SH-SY5Y (cell line): ENCODE measurements at regions not wholly inside any gene's neighbourhood (a gene's known extent, or its start where the extent isn't known, plus 50 kb on each side); places are given as distances from the start of the nearest gene placed in this dataset.

Experiments
- GATA2 ChIP-seq: IDR thresholded peaks from 2 replicates; pipeline ENCODE4 v1.6.1; 2011; ENCODE audit warnings: mild to moderate bottlenecking, low read depth, low read length
- GATA3 ChIP-seq: IDR thresholded peaks from 2 replicates; pipeline ENCODE4 v1.6.1; 2011; ENCODE audit warnings: low read depth, mild to moderate bottlenecking, low read length, moderate library complexity

DNA sequence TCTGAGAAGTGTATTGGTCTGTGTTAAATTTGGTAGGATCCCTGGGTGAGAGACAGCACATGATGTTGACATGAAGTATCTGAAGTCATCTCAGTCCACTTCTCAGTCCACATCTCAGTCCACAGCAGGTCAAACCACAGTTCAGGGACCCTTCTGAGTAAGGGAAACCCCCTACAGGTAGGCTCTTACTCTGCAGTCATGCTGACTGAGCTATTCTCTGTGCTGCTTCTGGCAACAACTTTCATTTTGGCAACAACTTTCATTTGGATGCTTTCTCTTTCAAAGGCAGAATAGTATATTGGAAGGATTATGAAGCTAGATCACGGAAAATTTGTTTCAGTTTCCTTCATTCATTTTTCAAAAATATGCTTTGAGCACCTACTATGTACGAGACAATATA, 178.2 kb upstream of the GOLIM4 start:
- no peak for TF ChIP-seq GATA3
- no peak for TF ChIP-seq GATA2

DNA sequence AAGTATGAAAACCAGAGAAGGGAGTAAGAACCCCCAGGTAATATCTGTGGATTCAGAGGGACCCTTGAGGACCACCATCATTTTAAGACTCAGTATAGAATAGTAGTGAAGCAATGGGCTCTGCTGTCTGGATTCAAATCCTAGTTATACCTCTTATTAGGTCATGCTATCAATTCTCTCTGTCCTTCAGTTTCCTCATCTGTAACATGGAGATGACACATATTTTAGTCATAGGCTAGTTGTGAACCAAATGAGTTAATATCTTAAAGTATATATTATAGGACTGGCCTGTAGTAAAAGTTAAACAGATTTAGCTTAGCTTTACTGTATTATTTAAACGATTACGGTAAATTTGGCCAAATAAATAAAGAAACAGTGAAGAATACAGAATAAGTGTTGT, 177.3 kb upstream of the GOLIM4 start:
- TF ChIP-seq GATA2, result no peak

DNA sequence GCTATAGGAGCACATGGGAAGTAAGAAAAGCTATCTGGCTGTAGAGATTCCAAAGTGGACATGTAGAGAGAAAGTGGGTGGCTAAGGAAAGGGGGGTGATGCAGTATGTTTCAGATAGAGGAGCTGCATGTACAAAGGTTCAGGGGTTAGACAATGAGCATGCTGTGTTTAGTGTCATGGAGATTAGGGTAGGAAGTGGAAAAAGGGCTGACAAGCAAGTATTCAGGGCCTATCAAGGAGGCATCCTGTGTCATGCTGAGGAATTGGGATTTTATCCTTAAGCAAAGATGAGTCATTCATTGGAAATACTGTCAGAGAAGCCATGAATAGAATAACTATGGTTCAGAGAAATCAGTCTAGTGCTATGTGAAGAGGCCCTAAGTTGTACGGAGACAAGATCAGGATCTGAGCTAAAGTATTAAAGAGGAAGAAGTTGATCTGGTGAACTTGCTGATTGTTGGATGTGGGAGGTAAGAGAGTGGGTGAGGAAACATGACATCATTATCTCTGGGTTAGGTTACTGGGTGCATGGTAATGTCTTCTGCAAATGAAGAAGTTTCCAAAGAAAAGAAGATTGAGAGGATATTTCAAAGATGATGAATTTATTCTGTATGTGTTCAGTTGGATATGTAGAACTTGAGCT, 176.7 kb upstream of the GOLIM4 start:
- TF ChIP-seq GATA3 (no peak), GATA2 (no peak)

DNA sequence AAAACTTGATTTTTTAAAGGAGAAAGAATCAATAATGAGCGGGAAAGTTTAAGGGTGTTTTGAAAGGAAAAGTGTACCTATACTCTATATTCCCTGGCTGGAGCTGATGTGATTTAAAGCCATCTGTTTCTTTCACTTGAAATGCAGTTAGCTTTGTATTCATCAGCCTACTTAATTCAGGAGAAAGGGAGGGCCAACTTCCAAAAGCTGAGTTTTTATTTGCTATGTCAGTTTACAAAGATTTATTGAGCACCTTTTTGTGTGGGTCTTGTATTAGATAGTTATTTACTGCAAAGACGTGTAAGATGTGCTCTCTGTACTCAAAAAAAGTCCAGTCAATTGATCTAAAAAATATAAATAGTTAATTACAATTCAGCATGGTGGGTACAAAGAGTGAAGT, 176.2 kb upstream of the GOLIM4 start:
- no peak for TF ChIP-seq GATA3
- no peak for TF ChIP-seq GATA2

DNA sequence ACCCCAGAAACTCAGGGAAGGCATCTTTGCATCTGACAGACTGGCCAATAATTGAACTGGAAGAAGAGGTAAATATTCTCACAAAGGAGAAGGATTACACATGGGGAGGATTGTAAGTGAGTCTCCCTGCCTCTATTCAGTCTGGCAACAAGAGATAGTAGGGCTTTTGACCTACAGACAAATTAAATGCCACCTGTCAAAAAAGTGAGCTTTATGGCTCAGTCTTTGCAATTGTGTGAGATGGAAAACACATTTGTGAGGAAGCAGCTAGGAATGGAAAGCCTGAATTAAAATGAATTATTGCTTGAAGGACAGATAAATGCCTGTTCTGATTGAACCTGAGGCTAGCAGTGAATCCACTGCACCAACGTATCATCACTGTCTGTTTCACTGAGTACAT, 173.3 kb upstream of the GOLIM4 start:
- no peak for TF ChIP-seq GATA2
- TF ChIP-seq GATA3, result no peak

DNA sequence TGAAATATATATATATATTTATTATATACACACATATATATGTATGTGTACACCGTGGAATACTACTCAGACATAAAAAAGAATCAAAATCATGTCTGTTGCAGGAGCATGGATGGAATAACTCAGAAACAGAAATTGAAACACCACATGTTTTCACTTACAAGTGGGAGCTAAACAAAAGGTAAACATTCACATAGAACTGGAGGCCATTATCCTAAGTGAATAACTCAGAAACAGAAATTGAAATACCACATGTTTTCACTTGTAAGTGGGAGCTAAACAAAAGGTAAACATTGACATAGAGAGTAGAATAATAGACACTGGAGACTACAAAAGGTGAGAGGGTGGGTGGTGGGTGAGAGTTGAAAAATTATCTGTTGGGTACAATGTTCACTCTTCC, 171.5 kb upstream of the GOLIM4 start:
- TF ChIP-seq GATA3 (no peak), GATA2 (no peak)

DNA sequence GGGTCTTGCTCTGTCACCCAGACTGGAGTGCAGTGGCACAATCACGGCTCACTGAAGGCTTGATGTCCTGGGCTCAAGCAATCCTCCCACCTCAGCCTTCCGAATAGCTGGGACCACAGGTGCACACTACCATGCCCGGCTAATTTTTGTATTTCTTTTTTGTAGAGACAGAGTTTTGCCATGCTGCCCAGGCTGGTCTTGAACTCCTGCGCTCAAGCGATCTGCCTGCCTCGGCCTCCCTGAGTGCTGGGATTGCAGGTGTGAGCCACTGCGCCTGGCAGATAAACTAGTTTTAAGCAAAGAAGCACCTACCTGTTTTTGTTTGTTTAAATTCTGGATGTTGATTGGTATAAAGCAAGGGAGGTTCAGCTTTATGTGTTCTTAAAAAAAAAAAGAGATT, 170.6 kb upstream of the GOLIM4 start:
- TF ChIP-seq GATA2 (no peak), GATA3 (no peak)

DNA sequence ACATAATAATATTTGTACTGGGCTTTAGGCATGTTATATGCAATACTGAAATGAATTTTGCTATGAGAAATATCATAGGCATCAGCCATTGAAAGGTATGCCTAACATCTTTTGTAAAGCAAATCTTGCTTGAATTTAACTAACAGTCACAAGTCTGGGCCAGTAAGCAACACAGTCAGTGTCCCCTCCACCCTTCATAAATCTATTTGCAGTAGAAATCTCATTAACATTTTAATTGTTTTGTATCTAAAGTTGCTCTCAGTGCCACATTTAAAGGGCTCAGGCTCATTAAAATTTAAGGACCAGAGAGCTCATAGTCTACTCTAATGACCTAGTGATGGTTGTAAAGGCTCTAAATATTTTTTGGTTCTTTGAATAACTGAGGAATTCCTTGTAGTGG, 167.2 kb upstream of the GOLIM4 start:
- TF ChIP-seq GATA3, result no peak
- TF ChIP-seq GATA2, result no peak

DNA sequence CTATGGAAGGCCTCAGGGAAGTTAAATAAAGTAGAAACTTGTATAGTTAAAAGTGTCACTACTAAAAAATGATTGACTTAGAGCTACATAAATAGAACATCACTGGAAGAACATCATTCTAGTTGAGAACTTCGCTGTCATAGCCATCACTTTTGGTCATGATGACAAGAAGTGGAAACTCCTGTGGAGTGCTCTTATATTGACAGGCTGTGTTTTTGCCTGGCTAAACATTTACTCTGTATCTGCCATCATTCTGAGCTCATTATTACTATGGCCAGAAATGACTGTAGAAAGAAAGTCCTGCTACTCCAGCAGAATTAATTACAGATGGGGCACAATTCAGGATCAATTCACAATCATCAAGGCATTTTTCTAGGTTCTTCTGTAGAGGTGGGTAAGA, 165.1 kb upstream of the GOLIM4 start:
- TF ChIP-seq GATA2, result no peak
- no peak for TF ChIP-seq GATA3

DNA sequence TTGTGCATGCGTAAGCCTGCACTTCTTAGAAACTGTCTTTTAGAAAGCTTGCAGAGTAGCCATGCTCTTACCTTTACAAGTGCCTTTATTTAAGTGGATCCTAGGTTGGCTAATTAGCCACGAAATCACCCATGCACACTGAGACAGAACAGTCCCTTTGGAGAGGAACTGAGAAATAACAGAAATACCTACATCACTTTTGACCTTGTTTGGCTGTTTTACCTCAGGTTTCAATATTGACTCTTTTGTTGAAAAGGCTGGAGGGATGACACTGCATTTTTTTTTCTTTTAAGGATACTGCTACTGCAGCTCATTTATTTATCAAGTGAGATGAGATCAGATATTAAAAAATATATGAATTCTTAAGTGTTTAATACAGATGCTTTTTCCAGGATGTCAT, 155.6 kb upstream of the GOLIM4 start:
- TF ChIP-seq GATA2 (no peak), GATA3 (no peak)

DNA sequence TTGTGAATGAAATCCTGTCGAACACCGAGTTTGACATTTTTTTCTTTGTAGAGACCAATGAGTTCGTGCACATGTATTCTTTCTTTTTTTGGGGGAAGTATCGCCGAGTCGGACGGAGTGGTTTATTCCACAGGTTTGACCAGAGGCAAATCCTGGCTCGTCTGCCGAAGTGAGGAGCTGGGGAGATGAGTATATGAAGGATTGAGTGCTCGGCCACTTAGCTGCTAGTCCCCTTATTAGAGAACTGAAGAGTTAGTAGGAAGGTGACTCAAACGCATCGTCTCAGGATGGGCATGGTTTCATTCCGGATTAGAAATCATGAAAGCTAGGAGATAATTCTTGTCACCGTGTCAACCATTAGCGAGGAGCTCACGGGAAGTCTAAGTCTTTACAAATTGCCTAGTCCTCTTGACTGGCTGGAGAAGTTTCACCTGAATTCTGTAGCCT, 154.7 kb upstream of the GOLIM4 start:
- TF ChIP-seq GATA2 (no peak), GATA3 (no peak)

DNA sequence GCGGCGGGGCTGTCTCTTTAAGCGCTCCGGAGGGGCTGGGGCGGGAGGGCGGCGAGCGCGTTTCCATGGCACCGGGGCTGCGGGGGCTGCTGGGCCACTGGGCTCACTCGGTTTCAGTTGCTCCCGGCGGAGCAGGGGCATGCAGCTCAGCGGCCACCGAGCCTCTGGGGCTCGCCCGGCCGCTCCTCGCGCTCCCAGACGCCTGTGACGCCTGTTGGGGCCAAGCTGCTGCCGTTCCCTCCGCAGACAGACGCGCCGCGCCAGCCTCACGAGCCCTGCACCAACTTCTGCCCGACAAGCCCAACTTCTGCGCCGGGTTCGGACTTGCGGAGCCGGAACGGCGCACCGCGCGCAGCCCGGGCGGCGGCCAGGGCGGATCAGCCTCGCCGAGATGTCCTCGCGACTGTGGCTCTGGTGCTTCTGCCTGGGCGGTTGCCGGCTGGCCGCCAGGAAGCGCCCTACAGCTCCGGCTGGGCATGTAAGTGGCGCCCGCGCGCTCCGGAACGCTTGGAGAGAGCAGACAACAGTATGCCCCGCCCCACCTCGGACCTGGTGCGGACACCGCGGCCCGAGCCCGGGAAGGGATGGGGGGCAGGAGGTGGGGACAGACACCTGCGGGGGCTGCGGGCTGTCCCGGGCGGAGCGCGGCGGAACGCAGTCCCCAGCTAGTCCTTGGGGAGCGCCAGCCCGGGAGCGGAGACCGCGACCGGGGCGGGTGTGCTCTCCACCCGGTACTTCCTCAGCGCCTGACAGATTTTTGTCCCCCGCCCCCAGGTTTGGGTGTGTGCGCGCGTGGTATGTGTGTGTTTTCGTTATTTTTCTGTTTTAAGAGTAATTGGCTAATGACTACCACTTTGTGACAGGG, 154.1 kb upstream of the GOLIM4 start:
- no peak for TF ChIP-seq GATA2
- TF ChIP-seq GATA3, result no peak

DNA sequence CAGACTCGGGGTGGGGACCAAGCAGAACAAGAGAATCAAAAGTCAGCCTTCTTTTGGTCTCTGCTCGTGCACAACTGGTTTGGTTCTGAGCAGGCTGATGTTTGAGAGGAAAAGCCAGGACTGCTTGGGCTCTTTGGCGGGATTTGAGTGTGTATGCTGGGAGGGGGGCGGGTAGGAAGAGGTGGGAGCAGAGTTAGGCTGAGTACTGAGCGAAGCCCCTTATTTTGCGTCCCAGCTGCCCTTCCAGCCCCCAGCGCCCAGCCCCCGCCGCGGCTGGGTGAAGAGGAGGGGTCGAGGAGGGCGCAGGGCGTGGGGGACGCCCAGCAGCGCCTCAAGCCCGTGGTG, 153.5 kb upstream of the GOLIM4 start:
- TF ChIP-seq GATA2, result no peak
- TF ChIP-seq GATA3, result no peak

DNA sequence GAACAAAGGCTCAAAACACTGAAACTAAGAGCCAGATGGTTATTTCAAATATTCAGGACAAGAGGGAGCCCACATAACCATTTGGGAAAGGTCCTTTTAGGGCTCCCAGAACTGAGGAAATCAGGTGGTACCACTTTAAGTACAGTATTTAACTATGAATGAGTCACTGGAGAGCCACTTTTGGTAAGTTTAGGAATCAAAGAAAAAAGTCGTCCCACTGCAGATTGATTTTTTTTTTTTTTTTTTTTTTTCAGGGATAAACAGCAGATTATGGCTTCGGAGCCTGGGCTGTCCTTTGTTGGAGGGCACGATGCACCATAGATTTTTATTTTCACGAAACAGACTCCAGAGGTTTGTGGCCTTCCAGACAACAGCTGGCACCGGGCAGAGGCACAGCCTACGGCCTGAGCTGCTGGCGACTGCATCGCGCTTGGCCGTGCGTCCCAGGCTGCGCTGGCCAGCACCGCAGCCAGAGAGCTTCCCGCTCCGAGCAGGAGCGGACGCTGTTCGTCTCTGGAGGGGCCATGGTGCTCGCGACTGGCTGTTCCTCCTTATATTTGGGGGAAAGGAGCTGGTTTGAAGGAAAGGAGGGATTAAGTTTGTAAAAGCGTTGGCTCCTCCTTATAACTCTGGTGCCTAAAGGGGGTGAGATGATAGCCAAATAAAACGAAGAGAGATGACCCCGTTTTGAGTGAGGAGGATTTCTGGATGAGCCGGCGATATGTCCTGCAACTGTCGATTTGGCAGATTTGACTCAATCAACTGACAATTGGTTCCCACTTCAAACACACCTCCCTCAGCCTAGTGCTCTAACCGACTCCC, 152.9 kb upstream of the GOLIM4 start:
- TF ChIP-seq GATA3, result no peak
- TF ChIP-seq GATA2, result no peak
